OCI-M1 (cell line): ENCODE measurements at regions not wholly inside any gene's neighbourhood (a gene's known extent, or its start where the extent isn't known, plus 50 kb on each side); places are given as distances from the start of the nearest gene placed in this dataset.
A peak's percentile ranks its signal among the peaks of the same experiment; 100 is the strongest.

Experiments
- DNase-seq: peaks from one replicate; lab custom pipeline; 2025; lab: John Stamatoyannopoulos, UW

- DNase-seq: no peak
Measured at GRCh38 chr12:92614502-92614901, 88.3 kb upstream of the PLEKHG7 start.

- DNase-seq: no peak
Measured at GRCh38 chr12:92614001-92614400, 88.8 kb upstream of the PLEKHG7 start.

GRCh38 chr12:92612611-92613010 is 90.2 kb upstream of the PLEKHG7 start:
- DNase-seq: no peak

DNA sequence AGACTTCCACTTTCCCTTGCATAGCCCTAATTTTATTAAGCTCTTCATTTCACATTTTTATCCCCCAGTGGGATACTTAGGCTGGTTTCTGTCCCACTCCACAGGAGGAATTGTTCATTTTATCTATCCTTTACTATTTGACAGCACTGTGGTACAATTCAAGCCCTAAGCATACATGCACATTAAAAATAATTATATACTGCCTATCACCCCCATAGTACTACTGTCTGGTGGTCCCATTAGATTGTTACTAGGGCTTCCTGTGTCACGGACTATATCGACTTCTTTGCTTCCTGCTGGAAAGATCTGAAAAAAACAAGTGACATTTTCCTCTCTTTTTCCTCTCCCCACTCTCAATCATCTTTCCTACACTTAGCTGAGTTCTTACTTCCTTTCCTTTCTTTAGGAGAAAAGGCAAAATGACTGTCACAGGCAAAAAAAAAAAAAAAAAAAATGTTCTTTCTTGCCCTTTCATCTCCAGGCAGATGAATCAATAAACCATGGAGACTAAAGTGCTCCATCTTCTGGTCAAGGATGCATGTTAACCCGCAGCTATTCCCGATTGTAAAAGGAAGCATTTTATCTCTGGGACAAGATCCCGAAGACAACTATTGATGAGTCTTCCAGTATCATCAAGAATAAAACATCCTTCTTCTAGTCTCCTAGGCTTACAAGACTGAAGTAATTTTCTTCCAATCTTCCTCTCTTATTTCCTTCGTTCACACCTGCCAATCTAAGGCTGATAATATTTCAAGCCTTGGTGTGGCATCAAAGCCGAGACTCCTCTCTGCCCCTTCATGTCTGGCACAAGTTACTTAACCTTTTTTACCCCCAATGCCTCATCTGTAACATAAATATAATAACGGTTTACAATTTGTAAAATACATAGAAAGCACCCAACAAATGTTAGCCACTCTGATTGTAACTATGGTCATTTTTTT is 94.4 kb upstream of the PLEKHG7 start:
- DNase-seq: peak; percentile 56

DNA sequence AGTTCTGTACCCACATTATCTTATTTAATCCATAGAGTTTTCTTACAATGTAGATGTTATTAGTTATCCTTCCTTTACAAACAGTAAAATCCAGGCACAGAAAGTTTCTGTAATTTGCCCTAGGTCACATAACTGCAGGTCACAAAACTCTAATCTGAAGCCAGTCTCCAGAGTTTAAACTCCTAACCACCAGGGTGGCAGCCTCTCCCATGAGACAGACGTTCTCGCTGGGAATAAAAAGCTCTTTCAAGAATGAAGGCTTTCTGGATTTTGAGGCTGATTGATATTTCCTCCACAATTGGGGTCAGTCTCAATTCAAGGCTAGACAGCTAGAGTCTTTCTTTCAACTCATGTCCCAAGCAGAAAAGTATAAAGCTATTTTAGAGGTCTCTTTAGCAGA is 95.8 kb upstream of the PLEKHG7 start:
- DNase-seq: no peak

DNA sequence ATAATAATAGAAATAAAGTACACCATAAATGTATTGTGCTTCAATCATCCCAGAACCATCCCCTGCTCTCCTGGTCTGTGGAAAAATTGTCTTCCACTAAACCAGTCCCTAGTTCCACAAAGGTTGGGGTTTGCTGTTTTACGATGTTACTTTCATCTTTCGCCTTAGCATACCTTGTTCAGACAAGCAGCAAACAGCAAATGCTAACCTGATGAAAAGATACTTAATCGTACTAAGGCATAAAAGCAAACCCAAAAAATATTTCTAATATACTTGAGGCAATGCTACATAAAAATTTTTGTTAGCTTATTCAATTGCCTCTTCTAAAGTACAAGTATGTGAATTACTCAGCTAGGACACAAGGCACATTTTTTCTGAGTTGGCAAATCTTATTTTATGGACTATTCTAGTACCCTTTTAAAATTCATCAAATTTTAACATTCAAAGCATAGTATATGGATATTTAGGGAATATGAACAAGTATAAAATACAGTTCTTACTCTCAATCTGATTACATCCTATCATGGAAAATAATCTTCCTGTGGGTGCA is 97.1 kb upstream of the PLEKHG7 start:
- DNase-seq: no peak

- DNase-seq: no peak
Measured at GRCh38 chr12:92604786-92605185, 98.0 kb upstream of the PLEKHG7 start.

DNA sequence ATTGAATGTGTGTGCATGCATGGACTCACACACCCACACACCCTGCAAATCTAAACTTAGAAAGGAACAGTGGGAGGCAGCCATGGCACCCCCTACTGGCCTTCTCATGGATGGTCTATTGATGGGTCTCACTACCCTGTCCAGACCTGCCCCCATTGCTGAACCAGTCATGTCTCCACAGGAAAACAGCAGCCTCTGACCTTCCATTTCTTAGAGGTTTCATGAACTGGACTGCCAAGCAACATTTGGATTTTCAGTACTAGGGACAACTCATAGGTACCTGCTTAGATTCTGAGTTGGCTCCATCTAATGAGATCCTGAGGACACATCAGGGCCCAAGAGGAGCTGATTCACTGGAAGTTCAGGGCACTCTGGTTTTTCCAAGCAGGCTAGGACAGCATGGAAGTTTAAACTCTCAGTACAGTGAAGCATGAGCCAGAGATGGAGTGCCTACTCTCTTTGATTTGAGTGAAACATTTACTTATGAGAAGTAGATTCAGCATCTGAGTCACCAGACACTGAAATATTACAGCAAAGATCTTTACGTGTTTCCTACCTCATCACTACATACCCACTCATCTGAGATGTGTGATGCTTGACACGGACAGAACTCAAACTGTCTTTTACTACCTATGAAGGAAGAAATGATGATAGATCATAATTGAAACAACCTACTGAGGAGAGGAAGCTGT is 98.9 kb upstream of the PLEKHG7 start:
- DNase-seq: no peak

DNA sequence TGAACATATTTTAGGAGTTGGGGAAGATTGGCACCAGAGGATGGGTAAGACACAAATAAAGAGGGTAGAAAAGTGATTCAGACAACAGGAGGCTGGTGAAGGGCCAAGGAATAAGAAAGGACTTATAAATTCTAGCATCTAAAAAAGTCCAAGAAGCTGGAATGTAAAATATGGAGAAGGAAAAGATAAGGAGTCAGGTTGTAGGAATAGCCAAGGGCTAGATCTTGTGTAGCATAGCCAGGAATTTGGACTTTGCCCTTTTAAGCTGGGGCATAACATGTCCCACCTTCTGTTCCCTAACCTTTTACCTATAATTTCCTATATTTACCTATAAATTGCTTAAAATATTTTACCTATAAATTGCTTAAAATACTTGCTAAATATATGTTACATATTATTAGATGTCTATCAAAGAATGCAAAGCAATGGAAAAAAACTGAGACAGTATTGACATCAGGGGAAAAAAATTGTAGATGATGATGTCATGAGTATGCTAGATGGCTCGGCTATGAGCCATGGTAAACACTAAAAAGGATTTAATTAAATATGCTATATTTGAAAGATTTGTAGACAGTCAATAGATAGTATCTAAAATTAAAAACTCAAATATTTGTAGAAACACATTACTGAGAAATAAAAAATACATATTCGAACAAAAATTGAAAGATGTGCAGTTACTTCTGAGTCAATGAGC is 99.7 kb upstream of the PLEKHG7 start:
- DNase-seq: no peak

- DNase-seq: no peak
Measured at GRCh38 chr12:92602476-92602875, 100.3 kb upstream of the PLEKHG7 start.

DNA sequence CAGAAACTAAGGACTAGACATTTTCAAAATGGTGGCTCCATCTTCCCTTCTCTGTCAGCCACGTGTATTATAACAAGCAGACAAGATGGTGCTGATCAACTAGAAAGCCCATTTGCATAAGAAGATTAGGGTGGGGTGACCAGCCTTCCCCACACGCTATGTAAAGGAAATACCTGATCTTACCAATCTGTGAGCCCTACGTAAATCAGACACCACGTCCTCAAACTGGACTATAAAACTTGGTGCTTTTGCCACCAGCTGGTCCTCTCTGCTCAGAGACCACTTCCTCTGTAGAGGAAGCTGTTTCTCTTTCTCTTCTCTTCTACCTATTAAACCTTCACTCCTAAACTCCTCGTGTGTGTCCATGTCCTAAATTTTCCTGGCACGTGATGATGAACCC is 101.1 kb upstream of the PLEKHG7 start:
- DNase-seq: no peak

DNA sequence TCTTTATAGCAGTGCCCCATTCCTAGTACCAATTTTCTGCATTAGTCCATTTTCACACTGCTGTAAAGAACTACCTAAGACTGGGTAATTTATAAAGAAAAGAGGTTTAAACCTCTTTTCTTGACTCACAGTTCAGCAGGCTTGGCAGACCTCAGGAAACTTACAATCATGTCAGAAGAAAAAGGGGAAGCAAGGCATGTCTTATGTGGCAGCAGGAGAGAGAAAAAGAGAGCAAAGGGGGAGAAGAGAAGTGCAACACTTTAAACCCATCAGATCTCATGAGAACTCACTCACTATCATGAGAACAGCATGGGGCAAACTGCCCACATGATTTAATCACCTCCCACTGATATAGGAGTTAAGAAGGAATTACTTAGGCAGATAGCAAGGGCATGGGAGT is 101.6 kb upstream of the PLEKHG7 start:
- DNase-seq: peak; percentile 57

- DNase-seq: no peak
Measured at GRCh38 chr12:92600052-92600451, 102.7 kb upstream of the PLEKHG7 start.

DNA sequence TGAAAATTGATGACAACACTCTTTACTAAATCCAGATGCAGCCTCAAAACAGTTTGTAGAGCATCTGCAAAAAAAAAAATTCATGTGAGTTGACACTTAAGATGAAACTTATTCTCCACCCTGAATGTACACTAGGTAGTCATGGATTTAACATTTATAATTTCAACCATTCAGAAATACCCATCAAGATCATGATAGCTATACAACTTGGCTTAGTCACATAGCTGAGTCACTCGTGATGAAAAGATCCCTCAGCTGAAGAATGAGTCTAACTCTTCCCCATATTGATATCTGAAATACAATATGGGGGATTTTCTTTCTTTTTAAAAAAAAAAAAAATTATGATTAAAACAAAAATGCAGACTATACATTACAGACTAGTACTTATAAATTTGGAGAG is 104.8 kb upstream of the PLEKHG7 start:
- DNase-seq: no peak

DNA sequence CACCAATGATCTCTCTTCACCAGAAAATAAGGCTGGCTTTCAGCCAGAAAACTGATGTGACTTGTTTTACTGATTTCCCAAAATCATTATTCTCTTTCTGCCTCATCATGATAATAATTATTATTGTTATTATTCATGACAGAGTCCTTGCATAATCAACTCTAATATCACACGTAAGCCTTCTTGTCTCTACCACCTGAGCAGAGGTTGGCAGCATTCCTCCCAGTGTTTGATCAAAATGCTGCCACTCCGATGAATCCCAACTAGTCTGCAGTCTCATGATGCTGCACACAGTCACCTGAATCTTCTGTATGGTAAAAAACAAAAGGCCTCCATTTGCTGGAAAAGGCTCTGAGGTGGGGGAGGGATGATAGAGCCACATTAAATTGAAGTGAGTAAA is 105.7 kb upstream of the PLEKHG7 start:
- no peak for DNase-seq

DNA sequence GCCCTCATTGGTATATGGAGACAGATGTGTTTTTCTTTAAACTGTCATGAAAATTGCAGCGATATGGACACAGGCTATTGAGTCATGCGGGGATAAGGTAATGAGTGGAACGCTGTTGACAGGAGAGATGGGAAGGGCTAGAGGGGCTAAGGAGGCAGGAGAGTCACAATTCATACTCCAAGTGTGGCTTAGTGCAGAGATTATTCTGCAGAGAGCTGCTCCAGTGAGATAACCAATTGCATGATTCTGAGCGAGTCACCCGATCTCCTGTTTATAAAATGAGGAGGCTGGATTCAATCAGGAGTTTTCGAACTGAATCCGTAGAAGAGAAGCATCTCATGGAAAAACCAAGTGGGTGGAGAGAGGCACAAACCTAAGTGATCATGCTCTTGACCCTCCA is 106.4 kb upstream of the PLEKHG7 start:
- no peak for DNase-seq

GRCh38 chr12:92595663-92596062 is 107.1 kb upstream of the PLEKHG7 start:
- no peak for DNase-seq

- DNase-seq: no peak
Measured at GRCh38 chr12:92593734-92594402, 108.9 kb upstream of the PLEKHG7 start.

GRCh38 chr12:92585115-92585727 is 117.6 kb upstream of the PLEKHG7 start:
- DNase-seq: no peak

DNA sequence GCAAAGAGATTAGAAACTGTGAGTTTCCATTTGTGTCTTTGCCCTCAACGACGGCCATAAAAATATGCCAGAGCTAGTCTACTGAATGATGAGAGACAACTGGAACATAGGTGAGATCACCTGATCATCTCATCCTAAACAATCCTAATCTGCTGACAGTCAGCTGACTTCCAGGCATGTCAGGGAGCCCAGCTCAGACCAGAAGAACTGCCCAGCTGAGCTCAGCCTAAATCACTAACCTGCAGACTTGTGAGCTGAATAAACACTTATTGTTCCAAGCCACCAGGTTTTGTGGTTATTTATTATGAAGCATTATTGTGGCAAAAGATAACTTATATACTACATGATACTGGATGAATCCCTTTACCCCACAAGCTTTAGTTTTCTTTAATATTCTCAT is 118.9 kb upstream of the PLEKHG7 start:
- DNase-seq: no peak

- DNase-seq: no peak
Measured at GRCh38 chr12:92582893-92583292, 119.9 kb upstream of the PLEKHG7 start.
